ENCODE measurements at regions not wholly inside any gene's neighbourhood (a gene's known extent, or its start where the extent isn't known, plus 50 kb on each side); places are given as distances from the start of the nearest gene placed in this dataset.

DNA sequence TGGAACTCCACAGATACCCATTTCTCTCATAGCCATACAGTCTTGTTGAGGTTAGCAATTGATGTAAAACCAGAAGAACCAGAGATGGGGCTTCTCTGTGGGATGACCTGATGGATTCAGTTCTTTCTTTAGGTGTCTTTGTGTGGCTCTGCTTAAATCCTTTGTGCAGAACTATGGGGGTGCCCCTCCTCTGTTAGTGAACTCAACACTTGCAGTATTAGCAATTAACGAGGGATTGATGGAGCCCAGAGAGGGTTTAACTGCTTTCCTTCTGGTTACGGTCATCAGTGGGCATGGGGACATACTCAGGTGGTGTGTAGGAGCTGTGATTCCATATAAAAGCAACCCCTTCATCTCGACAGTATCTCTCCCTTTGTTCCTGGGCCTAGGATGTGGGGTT lies 406.8 kb upstream of the FAM98A start:
- DNase-seq (ENCODE audit: low read depth), result no peak
- TF ChIP-seq, protein P1, sequence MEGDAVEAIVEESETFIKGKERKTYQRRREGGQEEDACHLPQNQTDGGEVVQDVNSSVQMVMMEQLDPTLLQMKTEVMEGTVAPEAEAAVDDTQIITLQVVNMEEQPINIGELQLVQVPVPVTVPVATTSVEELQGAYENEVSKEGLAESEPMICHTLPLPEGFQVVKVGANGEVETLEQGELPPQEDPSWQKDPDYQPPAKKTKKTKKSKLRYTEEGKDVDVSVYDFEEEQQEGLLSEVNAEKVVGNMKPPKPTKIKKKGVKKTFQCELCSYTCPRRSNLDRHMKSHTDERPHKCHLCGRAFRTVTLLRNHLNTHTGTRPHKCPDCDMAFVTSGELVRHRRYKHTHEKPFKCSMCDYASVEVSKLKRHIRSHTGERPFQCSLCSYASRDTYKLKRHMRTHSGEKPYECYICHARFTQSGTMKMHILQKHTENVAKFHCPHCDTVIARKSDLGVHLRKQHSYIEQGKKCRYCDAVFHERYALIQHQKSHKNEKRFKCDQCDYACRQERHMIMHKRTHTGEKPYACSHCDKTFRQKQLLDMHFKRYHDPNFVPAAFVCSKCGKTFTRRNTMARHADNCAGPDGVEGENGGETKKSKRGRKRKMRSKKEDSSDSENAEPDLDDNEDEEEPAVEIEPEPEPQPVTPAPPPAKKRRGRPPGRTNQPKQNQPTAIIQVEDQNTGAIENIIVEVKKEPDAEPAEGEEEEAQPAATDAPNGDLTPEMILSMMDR (IDR thresholded peaks at IDR 0.05; ENCODE audit: insufficient read depth, low read depth, low read length, missing control alignments), result no peak
- H3K4me3 ChIP-seq (ENCODE audit: low read depth, low read length), result no peak overlapping the region

DNA sequence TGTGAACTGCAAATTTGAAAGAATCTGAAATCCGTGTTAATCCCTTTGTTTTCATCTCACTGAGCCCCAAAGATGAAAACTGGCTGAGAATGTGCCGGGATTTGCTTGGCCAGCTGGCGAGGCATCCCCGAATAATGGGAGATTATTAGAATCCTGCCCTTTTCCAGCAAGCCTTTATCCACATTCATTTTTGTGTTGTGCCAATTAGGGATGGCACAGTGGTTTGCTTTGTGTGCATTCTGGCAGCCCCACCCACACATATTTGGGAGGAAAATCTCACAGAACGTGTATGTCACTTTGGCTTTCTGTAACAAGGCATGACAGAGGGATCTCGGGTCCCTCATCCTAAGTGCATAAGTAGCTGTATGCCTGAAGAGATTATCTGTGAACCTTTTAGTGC lies 405.8 kb upstream of the FAM98A start:
- DNase-seq (ENCODE audit: low read depth), result no peak
- H3K4me3 ChIP-seq (ENCODE audit: low read depth, low read length), result no peak overlapping the region
- TF ChIP-seq, protein P1 (IDR thresholded peaks at IDR 0.05; ENCODE audit: insufficient read depth, low read depth, low read length, missing control alignments), result no peak

DNA sequence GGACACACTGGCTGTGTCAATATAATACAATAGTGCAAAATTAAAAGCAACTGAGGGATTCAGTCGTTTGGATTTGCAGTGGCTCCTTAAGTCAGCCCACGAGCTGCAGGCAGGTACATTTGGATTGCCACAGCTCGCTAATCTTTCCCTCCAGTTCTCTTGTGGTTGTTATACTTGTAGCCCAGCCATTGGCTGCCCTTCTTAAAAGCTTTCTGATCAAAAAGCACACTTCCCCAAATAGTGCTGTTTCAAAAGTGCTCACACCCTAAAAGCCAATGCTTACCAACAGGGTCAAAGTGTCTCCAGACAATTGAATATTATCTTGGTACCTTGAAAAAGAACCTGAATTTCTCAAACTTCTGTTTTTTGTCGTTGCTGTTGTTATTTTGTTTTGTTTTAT lies 404.7 kb upstream of the FAM98A start:
- peak; percentile 3 for DNase-seq (ENCODE audit: low read depth)
- TF ChIP-seq, protein P1 (IDR thresholded peaks at IDR 0.05; ENCODE audit: insufficient read depth, low read depth, low read length, missing control alignments), result no peak
- H3K4me3 ChIP-seq (ENCODE audit: low read depth, low read length), result no peak overlapping the region

DNA sequence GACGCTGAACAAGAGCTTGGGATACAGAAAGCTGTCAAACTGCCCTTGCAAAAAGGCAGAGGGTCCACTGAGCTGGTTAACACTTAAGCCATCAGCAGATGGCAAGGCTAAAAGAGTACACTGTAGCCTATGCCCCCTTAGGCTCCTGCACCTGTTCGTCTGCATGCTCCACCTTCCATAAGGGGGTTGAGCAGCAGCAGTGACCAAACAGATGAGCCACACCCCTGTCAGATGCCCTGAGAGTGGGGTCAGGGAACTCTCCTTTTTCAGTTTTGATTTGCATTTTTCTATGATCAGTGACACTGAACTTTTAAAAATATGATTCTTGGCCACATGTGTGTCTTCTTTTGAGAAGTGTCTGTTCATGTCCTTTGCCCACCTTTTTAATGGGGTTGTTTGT lies 402.5 kb upstream of the FAM98A start:
- DNase-seq (ENCODE audit: low read depth), result peak; percentile 5
- TF ChIP-seq, protein P1 (IDR thresholded peaks at IDR 0.05; ENCODE audit: insufficient read depth, low read depth, low read length, missing control alignments), result no peak
- no peak overlapping the region for H3K4me3 ChIP-seq (ENCODE audit: low read depth, low read length)

DNA sequence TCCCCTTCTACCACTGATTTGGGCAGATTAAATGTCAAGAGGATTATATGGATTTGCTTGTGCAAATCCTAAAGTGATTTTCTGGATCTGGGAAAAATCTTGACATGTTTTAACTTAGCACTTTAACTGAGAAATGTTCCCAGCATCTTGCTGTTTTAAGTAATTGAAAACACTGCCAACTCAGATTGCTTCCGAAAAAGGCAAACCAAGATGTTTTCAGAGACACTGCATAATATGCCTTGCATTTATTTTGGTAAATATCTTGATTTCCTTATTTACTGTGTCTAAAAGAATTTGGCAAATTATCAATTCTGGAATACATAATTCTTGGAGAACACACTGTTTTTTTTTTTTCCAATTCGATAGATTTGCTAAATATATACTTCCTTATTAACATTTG lies 385.0 kb upstream of the FAM98A start:
- TF ChIP-seq, protein P1 (IDR thresholded peaks at IDR 0.05; ENCODE audit: insufficient read depth, low read depth, low read length, missing control alignments), result no peak
- no peak for DNase-seq (ENCODE audit: low read depth)
- H3K4me3 ChIP-seq (ENCODE audit: low read depth, low read length), result no peak overlapping the region

DNA sequence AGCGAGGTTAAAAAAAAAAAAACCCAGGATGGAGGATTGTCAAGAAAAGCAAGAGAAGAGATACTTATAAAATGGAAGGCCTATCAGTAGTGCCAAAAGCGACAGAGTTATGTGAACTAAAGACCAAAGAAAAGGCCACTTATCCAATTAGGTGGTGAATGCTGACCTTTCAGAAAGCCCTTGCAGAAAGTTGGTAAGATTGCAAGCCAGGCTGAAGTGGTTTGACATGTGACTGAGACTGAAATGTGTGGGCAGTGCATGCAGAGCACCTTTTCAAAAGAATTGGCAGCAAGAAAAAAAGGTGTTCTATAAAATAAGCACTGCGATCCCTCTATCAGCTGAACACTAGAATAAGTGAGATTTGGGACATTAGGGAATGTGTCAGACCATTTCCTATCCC lies 379.4 kb upstream of the FAM98A start:
- H3K4me3 ChIP-seq (ENCODE audit: low read depth, low read length), result no peak overlapping the region
- TF ChIP-seq, protein P1 (IDR thresholded peaks at IDR 0.05; ENCODE audit: insufficient read depth, low read depth, low read length, missing control alignments), result no peak
- no peak for DNase-seq (ENCODE audit: low read depth)

DNA sequence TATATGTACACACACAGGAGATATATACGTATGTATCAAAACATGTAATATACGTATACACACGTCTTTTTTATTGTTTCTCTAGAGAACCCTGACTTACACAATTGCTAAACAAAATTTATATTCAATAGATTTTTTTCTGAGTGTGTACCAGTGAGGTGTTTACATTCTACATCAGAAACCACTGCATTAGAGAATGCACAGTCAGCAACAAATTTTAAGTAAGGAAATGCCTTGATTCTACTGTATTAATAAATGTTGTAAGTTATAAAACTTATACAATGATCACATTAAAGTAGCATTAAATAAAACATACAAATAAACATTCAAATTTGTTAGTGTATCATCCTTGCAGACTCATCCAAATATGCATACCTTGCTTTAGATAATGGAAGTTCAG lies 376.4 kb upstream of the FAM98A start:
- TF ChIP-seq, protein P1 (IDR thresholded peaks at IDR 0.05; ENCODE audit: insufficient read depth, low read depth, low read length, missing control alignments), result no peak
- no peak overlapping the region for H3K4me3 ChIP-seq (ENCODE audit: low read depth, low read length)
- no peak for DNase-seq (ENCODE audit: low read depth)

Measured in GM12865 (cell line).